NCI-H128 (cell line): ENCODE measurements at regions not wholly inside any gene's neighbourhood (a gene's known extent, or its start where the extent isn't known, plus 50 kb on each side); places are given as distances from the start of the nearest gene placed in this dataset.

ENCODE experiments used
- DNase-seq: peaks from one replicate; lab custom pipeline; 2025; ENCODE audit not compliant: unreplicated experiment; lab: John Stamatoyannopoulos, UW

GRCh38 chr20:10861090-10861489, 187.3 kb upstream of the JAG1 start:
- no peak for DNase-seq

- DNase-seq, result no peak
These were observed 187.8 kb upstream of the JAG1 start for GRCh38 chr20:10861619-10862018.

GRCh38 chr20:10863337-10864060, 189.7 kb upstream of the JAG1 start:
- DNase-seq, result no peak

GRCh38 chr20:10864076-10864672, 190.4 kb upstream of the JAG1 start:
- peak; percentile 42 for DNase-seq

- DNase-seq, result no peak
These were observed 194.5 kb upstream of the JAG1 start for GRCh38 chr20:10868299-10868698.

GRCh38 chr20:10873026-10873425, 199.2 kb upstream of the JAG1 start:
- no peak for DNase-seq

- no peak for DNase-seq
These were observed 201.9 kb upstream of the JAG1 start for GRCh38 chr20:10875653-10876052.

GRCh38 chr20:10876558-10876957, 202.8 kb upstream of the JAG1 start:
- DNase-seq, result no peak

- no peak for DNase-seq
These were observed 203.5 kb upstream of the JAG1 start for GRCh38 chr20:10877342-10877741.

GRCh38 chr20:10883166-10883565, 209.4 kb upstream of the JAG1 start:
- DNase-seq, result no peak

- no peak for DNase-seq
These were observed 219.5 kb upstream of the JAG1 start for GRCh38 chr20:10893321-10893720.

GRCh38 chr20:10897336-10897735, 223.5 kb upstream of the JAG1 start:
- no peak for DNase-seq

- no peak for DNase-seq
These were observed 224.8 kb upstream of the JAG1 start for GRCh38 chr20:10898552-10898951.

- DNase-seq, result no peak
These were observed 228.4 kb upstream of the JAG1 start for GRCh38 chr20:10902174-10902573.

- DNase-seq, result no peak
These were observed 228.9 kb upstream of the JAG1 start for GRCh38 chr20:10902576-10903282.

GRCh38 chr20:10906834-10907233, 233.0 kb upstream of the JAG1 start:
- DNase-seq, result no peak

GRCh38 chr20:10909803-10910202, 236.0 kb upstream of the JAG1 start:
- no peak for DNase-seq

GRCh38 chr20:10910535-10911178, 236.9 kb upstream of the JAG1 start:
- no peak for DNase-seq

- DNase-seq, result no peak
These were observed 237.5 kb upstream of the JAG1 start for GRCh38 chr20:10911298-10911697.

- no peak for DNase-seq
These were observed 242.0 kb upstream of the JAG1 start for GRCh38 chr20:10915815-10916214.

GRCh38 chr20:10916312-10916711, 242.5 kb upstream of the JAG1 start:
- DNase-seq, result no peak

- DNase-seq, result no peak
These were observed 244.0 kb upstream of the JAG1 start for GRCh38 chr20:10917826-10918225.
